RCC 7860 (cell line): ENCODE measurements at regions not wholly inside any gene's neighbourhood (a gene's known extent, or its start where the extent isn't known, plus 50 kb on each side); places are given as distances from the start of the nearest gene placed in this dataset.

Source experiments
- DNase-seq: peaks from one replicate; pipeline ENCODE4 v3.0.0-alpha.2; 2015; ENCODE audit warnings: low spot score
- FAIRE-seq: peaks from 2 replicates; lab custom pipeline; 2012; peaks lifted over from hg19 to GRCh38; lab: Jason Lieb, UNC

GRCh38 chr2:160908157-160908556 is 252.1 kb upstream of the TANK start:
- DNase-seq (no peak), FAIRE-seq (no peak)

- FAIRE-seq (no peak), DNase-seq (no peak)
These were observed 250.4 kb upstream of the TANK start for GRCh38 chr2:160909781-160910242.

- DNase-seq (no peak), FAIRE-seq (no peak)
These were observed 249.5 kb upstream of the TANK start for GRCh38 chr2:160910681-160911080.

GRCh38 chr2:160911258-160911657 is 249.0 kb upstream of the TANK start:
- FAIRE-seq (no peak), DNase-seq (no peak)

DNA sequence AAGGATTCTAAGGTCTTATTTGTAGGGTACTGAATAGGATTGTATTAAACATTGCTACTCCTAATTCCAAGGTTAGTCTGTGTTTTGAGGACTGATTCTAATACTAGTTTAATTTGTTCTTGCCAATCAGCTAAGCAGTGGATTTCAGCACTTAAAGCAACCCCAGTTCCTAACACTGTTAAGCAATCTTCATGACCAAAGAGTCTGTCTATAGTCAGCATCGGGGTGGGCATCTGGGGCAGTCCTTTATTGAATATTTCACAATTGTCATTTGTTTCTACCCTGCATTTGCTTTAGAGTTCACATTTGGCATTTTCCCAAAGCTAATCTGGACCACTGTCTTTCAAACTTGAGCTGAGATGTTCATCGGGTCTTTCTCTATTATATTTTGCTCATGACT is 248.0 kb upstream of the TANK start:
- DNase-seq, result no peak
- no peak for FAIRE-seq

- FAIRE-seq, result no peak
- no peak for DNase-seq
These were observed 246.9 kb upstream of the TANK start for GRCh38 chr2:160913323-160913722.

- no peak for FAIRE-seq
- DNase-seq, result no peak
These were observed 246.0 kb upstream of the TANK start for GRCh38 chr2:160914217-160914616.

DNA sequence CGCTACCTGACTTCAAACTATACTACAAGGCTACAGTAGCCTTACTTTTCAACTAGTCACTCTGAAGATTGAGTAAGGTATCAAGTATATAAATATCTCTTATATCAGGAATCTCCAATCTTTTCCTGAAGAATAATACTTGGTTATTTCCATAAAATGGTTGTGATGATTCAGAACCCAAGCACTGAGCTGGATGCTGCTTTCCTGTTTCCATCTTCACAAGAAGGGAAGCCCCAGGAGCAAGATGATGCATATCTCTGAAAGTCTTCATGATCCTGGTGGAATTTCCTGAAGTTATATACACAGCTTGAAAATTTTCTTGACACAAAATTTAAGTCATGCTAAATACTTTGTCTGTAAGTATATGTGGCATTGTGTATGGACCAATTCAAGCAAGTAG is 243.9 kb upstream of the TANK start:
- DNase-seq, result no peak
- no peak for FAIRE-seq

GRCh38 chr2:160917850-160918249 is 242.4 kb upstream of the TANK start:
- peak; percentile 74 for DNase-seq
- peak; percentile 86 for FAIRE-seq

- DNase-seq (no peak), FAIRE-seq (no peak)
These were observed 242.0 kb upstream of the TANK start for GRCh38 chr2:160918258-160918657.

DNA sequence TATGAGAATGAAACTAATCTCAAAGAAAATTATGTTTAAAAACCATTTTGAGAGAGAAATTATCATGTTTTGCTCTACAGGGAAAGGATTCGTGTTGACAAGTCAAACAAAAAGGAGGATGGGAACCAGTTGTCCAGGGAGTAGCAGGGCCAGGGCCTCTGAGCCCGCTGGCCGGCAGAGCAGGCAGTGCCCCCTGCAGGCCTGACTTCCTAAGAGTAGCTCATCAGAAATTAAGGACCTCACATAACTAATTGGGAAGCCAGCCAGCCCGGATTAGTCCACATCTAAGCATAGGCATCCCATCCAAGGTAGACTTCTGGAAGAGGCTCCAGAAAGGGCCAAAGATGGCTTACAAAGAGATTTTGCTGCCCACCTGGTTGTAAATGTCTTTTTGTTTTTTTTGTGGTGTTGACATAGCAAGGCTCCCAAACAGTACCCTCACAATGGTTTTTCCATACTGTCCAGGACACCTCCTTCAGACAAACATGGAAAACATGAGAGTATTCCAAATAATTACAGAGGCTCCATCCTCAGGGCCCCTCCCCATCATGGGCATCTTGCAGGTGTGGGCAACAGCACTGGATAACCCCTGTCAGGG is 241.2 kb upstream of the TANK start:
- FAIRE-seq (no peak), DNase-seq (no peak)

- FAIRE-seq (no peak), DNase-seq (no peak)
These were observed 240.2 kb upstream of the TANK start for GRCh38 chr2:160920061-160920460.

GRCh38 chr2:160920791-160921303 is 239.4 kb upstream of the TANK start:
- no peak for DNase-seq
- no peak for FAIRE-seq

- no peak for DNase-seq
- no peak for FAIRE-seq
These were observed 238.8 kb upstream of the TANK start for GRCh38 chr2:160921386-160921964.

DNA sequence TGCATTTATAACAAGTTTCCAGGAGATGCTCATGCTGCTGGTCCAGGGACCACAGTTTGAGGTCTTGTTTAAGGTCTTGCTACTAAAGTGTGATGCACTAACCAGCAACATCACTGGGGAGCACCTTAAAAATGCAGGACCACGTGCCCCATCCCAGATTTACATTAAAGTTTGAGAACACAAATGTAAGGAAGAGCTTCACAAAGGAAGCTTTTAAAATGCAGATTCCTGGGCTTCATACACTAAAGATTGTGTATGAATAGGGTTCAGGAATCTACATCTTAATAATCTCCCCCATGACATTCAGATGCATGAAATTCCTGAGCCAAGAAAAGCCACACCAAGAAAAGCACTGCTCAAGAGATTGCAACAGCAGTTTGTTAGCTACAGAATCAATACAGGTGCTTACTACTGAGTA is 235.3 kb upstream of the TANK start:
- no peak for DNase-seq
- FAIRE-seq, result no peak

DNA sequence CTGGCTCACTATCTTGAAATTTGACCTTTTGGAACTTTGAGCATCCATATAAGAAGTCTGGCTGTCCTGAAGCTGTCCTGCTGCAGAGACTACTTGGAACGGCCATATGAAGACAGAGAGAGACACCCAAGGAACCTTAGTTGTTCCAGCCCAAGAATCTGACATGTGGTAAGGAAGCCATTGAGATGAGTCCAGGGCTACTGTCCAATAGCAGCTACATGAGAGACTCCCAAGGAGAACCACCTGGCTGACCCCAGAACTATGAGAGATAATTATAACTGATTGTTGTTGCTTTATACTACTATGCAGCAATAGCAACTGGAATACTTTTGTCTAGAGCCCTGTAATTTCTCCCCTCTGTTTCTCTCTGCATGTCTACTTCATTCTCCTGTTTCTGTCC is 234.3 kb upstream of the TANK start:
- DNase-seq (no peak), FAIRE-seq (no peak)

DNA sequence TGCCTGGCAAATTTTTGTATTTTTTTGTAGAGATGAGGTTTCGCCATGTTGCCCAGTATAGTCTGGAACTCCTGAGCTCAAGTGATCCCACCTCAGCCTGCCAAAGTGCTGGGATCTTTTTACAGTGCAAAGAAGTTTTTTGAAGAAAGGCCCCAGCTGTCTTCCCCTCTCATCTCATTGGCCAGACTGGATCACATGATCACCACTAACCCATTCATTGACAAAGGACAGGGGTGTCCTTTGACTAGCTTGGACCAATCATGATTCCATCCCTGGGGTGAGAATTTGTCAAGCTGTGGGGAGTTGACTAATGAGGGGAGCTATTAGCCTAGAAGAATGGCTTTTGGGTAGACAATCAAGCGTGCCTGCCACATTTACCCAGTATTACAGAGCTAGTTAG is 232.9 kb upstream of the TANK start:
- FAIRE-seq (no peak), DNase-seq (no peak)

DNA sequence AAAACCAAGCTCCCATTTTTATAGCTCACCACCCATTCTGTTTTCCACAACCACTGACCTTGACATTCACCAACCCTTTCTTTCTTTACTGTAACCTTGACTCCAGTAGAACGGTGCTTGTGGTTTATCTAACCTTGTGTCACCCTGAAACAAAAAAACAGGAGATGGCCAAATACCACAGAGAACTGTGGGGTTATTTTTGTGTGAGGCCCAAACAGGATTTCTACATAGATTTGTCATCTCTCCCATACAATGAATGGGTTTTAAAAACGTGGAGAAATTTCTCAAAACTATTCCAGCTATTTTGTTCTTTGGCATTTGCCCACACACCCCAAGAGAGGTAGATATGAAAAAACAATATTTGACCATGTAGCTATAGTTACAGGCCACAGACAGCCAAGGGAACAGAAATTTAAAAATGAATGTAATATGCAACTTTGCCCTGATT is 231.3 kb upstream of the TANK start:
- FAIRE-seq (no peak), DNase-seq (no peak)

DNA sequence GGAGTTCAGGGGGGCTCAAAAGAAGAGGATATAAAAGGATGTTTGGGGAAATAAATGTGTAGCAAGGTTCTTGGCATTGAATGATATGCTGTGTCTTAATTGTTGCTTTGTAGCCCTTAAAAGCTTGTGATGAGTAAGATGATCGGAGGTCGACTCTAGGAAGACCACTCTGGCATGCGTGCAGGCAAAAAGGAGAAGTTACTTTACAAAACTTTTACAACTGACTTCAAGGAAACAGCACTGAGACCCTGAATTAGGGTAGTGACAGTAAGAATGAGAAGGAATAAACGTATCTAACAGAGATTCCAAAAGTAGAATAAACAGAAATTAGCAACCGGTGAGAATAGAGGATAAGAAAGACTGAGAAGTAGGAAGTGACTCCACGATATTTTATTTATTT is 228.7 kb upstream of the TANK start:
- FAIRE-seq (no peak), DNase-seq (no peak)

DNA sequence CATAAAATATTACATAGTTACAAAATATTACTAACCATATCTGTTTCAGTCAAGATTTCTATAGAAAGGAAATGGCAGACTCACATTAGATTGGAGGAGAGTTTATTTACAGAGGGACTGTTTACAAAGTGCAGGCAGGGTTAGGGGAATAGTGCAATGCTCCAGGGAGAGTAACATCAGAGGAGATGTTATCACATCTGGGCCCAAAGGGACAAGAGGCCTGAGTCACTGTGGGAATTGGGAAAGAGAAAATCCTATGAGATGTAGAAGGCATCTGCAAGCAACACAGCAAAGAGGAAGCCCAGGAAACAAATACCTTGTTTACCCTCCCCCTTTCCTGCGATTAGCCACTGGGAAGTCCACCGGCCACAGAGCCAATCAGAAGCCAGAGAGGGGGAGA is 227.3 kb upstream of the TANK start:
- DNase-seq (no peak), FAIRE-seq (no peak)

DNA sequence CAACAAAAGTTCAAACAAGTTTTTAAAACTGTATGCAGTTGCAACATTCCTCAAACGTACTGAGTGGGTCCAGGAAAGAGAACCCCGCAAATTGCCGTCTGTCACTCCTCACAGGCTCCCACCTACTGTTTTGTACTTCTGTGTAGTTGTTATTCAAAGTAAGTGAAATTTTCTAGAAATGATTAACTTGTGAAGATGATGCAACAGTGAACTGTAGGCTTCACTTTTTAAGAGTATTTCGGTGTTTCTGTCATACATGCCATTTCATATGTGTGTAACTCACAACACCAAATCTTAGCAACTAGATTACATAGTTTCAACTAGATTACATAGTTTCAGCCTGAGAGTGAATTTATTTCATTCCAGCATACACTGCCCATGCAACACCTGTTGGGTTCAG is 226.0 kb upstream of the TANK start:
- DNase-seq (no peak), FAIRE-seq (no peak)

DNA sequence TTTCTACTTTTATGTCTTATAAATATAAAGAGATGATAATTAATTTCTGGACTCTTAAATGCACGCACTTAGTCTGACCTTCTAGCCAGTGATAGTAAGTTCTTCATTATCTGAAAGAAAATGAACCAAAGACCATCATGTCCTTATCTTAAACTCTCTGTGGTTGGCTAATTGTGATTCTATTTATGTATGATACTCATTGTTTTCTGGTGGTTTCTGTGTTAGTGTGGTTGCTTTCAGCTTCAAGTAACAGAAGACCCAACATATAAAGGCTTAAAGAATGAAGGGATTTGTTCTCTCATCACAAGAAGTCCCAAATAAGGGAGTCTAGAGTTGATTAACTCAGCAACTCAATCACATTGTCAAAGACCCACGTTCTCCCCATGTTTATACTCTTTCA is 225.2 kb upstream of the TANK start:
- DNase-seq, result no peak

More for the DNA sequence above, 225.2 kb upstream of the TANK start:
- FAIRE-seq, result no peak
